H9 (cell line): ENCODE measurements at regions not wholly inside any gene's neighbourhood (a gene's known extent, or its start where the extent isn't known, plus 50 kb on each side); places are given as distances from the start of the nearest gene placed in this dataset.

Source experiments
- DNase-seq: peaks from one replicate; pipeline ENCODE4 v3.0.0-alpha.2; 2017
- H2AFZ ChIP-seq: one replicate; pipeline ENCODE4 v1.6.1; 2013; ENCODE audit warnings: mild to moderate bottlenecking, low read length, control low read depth, moderate library complexity
- H2AK5ac ChIP-seq: 2 replicates; pipeline ENCODE4 v1.6.1; 2013; ENCODE audit warnings: low read length, control low read depth, mixed read lengths; ENCODE audit not compliant: insufficient read length
- H2BK120ac ChIP-seq: one replicate; pipeline ENCODE4 v1.6.1; 2013; ENCODE audit warnings: low read depth, mild to moderate bottlenecking, low read length, control low read depth, inconsistent platforms; ENCODE audit not compliant: poor library complexity, severe bottlenecking
- H2BK12ac ChIP-seq: 2 replicates; pipeline ENCODE4 v1.6.1; 2013; ENCODE audit warnings: low read length, control low read depth, mixed read lengths, low read depth; ENCODE audit not compliant: insufficient read length
- H2BK15ac ChIP-seq: 2 replicates; pipeline ENCODE4 v1.6.1; 2013; ENCODE audit warnings: low read depth, low read length, control low read depth
- H2BK20ac ChIP-seq: one replicate; pipeline ENCODE4 v1.6.1; 2013; ENCODE audit warnings: low read depth, mild to moderate bottlenecking, low read length, control low read depth, inconsistent platforms; ENCODE audit not compliant: poor library complexity, severe bottlenecking
- H2BK5ac ChIP-seq: 2 replicates; pipeline ENCODE4 v1.6.1; 2013; ENCODE audit warnings: low read length, control low read depth, mixed read lengths; ENCODE audit not compliant: insufficient read length
- H3K14ac ChIP-seq: 2 replicates; pipeline ENCODE4 v1.6.1; 2013; ENCODE audit warnings: low read length, control low read depth; ENCODE audit not compliant: insufficient read depth
- H3K18ac ChIP-seq: 2 replicates; pipeline ENCODE4 v1.6.1; 2013; ENCODE audit warnings: low read depth, mild to moderate bottlenecking, mixed read lengths, low read length, control low read depth; ENCODE audit not compliant: insufficient read length
- H3K23ac ChIP-seq: 2 replicates; pipeline ENCODE4 v1.6.1; 2013; ENCODE audit warnings: low read length, control low read depth, mixed read lengths, low read depth; ENCODE audit not compliant: insufficient read length
- H3K23me2 ChIP-seq: 2 replicates; pipeline ENCODE4 v1.6.1; 2013; ENCODE audit warnings: low read depth, mild to moderate bottlenecking, mixed read lengths, low read length, control low read depth; ENCODE audit not compliant: insufficient read length, poor library complexity, severe bottlenecking
- H3K27ac ChIP-seq: 2 replicates; pipeline ENCODE4 v1.5.1; 2013; ENCODE audit warnings: low read length, control low read depth, mixed read lengths, low read depth; ENCODE audit not compliant: insufficient read length
- H3K27me3 ChIP-seq: 2 replicates; pipeline ENCODE4 v1.6.1; 2013; ENCODE audit warnings: low read length, control low read depth, inconsistent platforms; ENCODE audit not compliant: insufficient read depth
- H3K4ac ChIP-seq: 2 replicates; pipeline ENCODE4 v1.6.1; 2013; ENCODE audit warnings: low read depth, mild to moderate bottlenecking, control low read depth, inconsistent platforms, low read length, moderate library complexity
- H3K4me1 ChIP-seq: 2 replicates; pipeline ENCODE4 v1.6.1; 2013; ENCODE audit warnings: low read length, control low read depth, inconsistent platforms; ENCODE audit not compliant: insufficient read depth
- H3K4me2 ChIP-seq: 2 replicates; pipeline ENCODE4 v1.6.1; 2013; ENCODE audit warnings: low read length, control low read depth, mixed read lengths; ENCODE audit not compliant: insufficient read length, insufficient read depth
- H3K56ac ChIP-seq: 2 replicates; pipeline ENCODE4 v1.6.1; 2013; ENCODE audit warnings: low read depth, mild to moderate bottlenecking, mixed read lengths, low read length, control low read depth; ENCODE audit not compliant: insufficient read length
- H3K79me1 ChIP-seq: 2 replicates; pipeline ENCODE4 v1.6.1; 2013; ENCODE audit warnings: low read depth, mild to moderate bottlenecking, moderate library complexity, low read length, control low read depth, inconsistent platforms; ENCODE audit not compliant: insufficient read depth, poor library complexity, severe bottlenecking
- H3K79me2 ChIP-seq: 2 replicates; pipeline ENCODE4 v1.6.1; 2013; ENCODE audit warnings: low read length, control low read depth, inconsistent platforms; ENCODE audit not compliant: insufficient read depth
- H3K9ac ChIP-seq: 2 replicates; pipeline ENCODE4 v1.6.1; 2013; ENCODE audit warnings: low read length, control low read depth, mixed read lengths; ENCODE audit not compliant: insufficient read length; ENCODE audit errors: extremely low read depth
- H3K9me3 ChIP-seq: one replicate; pipeline ENCODE4 v1.6.1; 2013; ENCODE audit warnings: low read depth, low read length, inconsistent platforms; ENCODE audit not compliant: control insufficient read depth
- H3T11ph ChIP-seq: one replicate; pipeline ENCODE4 v1.6.1; 2013; ENCODE audit warnings: mild to moderate bottlenecking, low read length, control low read depth, inconsistent platforms
- H4K20me1 ChIP-seq: one replicate; pipeline ENCODE4 v1.6.1; 2013; ENCODE audit not compliant: control insufficient read depth, insufficient read length, insufficient read depth
- H4K5ac ChIP-seq: 2 replicates; pipeline ENCODE4 v1.6.1; 2013; ENCODE audit warnings: low read depth, mild to moderate bottlenecking, mixed read lengths, low read length, control low read depth; ENCODE audit not compliant: insufficient read length
- H4K8ac ChIP-seq: replicated peaks from 2 replicates; pipeline ENCODE4 v1.6.1; 2013; ENCODE audit warnings: low read length, control low read depth, mixed read lengths, low read depth; ENCODE audit not compliant: insufficient read length
- H4K91ac ChIP-seq: 2 replicates; pipeline ENCODE4 v1.6.1; 2013; ENCODE audit warnings: low read depth, mild to moderate bottlenecking, moderate library complexity, mixed read lengths, low read length, control low read depth; ENCODE audit not compliant: insufficient read length
- H3K27ac Mint-ChIP-seq, 3 experiments: 2 replicates in 2 of 3; 3 replicates in 1 of 3; pipeline ENCODE4 v1.8.0; 2020 to 2021; ENCODE audit warnings: mixed read lengths in 3 of 3, mild to moderate bottlenecking in 1 of 3, moderate library complexity in 1 of 3
- H3K27me3 Mint-ChIP-seq: 2 replicates; pipeline ENCODE4 v1.8.0; 2021; ENCODE audit warnings: low read depth, mild to moderate bottlenecking, moderate library complexity, mixed read lengths
- H3K36me3 Mint-ChIP-seq, 3 experiments: 2 replicates in 2 of 3; 3 replicates in 1 of 3; pipeline ENCODE4 v1.8.0; 2020 to 2021; ENCODE audit warnings: low read depth in 3 of 3, mixed read lengths in 3 of 3; ENCODE audit not compliant: insufficient read depth in 1 of 3
- H3K4me1 Mint-ChIP-seq, 2 experiments: 2 replicates each; pipeline ENCODE4 v1.8.0; 2020; ENCODE audit warnings: mixed read lengths in 2 of 2
- H3K4me3 Mint-ChIP-seq, 2 experiments: 2 replicates in 1 of 2; 3 replicates in 1 of 2; pipeline ENCODE4 v1.8.0; 2020 to 2021; ENCODE audit warnings: mild to moderate bottlenecking in 2 of 2, mixed read lengths in 2 of 2, moderate library complexity in 1 of 2
- H3K9me3 Mint-ChIP-seq, 2 experiments: 2 replicates in 1 of 2; 3 replicates in 1 of 2; pipeline ENCODE4 v1.8.0; 2020; ENCODE audit warnings: mild to moderate bottlenecking in 2 of 2, mixed read lengths in 2 of 2, moderate library complexity in 1 of 2
- WGBS: extraction: QIAGEN DNeasy Blood & Tissue Kit; methylation state at CpG from one replicate; pipeline ENCODE4 v1.1.7; 2013; ENCODE audit warnings: missing lambda C conversion rate, low lambda C conversion rate, mixed read lengths; ENCODE audit not compliant: insufficient read length; ENCODE audit errors: extremely low coverage; 5-methylcytosine and 5-hydroxymethylcytosine counted together
- TF ChIP-seq, protein P1 (sequence below): fragments of 200-600 bp; sonication (generic); conservative IDR thresholded peaks from 3 replicates; pipeline ENCODE4 v1.8.0; 2021; ENCODE audit warnings: antibody characterized with exemption, mild to moderate bottlenecking

DNA sequence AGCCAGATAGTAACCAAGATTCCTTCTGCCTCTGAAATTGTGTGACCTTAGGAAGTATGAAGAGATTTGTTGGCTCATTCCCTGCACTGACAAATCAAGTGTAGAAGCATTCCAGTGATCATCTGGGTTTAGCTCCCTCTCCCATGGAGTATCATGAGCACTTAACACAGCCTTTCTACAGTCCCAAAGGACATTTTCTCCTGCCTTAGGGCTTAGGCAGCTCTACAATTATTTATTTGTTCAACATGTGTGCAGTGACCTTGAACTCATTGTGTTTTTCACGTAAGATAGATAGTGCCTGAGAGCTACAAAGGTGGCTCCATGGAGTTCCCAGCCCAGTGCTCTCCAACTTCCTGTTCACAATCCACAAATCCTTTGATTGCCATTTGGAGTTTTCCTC lies 94.8 kb upstream of the FAT3 start:
- Histone ChIP-seq H3K79me2 (no peaks in the 10 kb centered on the region), H2AFZ (no peak overlapping the region), H3K4me2 (no peak overlapping the region), H3K18ac (no peak overlapping the region), H3T11ph (no peak overlapping the region), H4K5ac (no peak overlapping the region), H3K27me3 (no peaks in the 10 kb centered on the region), H2AK5ac (no peak overlapping the region), H4K20me1 (no peaks in the 10 kb centered on the region), H3K56ac (no peak overlapping the region), H2BK20ac (no peak overlapping the region), H3K23me2 (no peaks in the 10 kb centered on the region), H4K91ac (no peak overlapping the region), H4K8ac (no peak overlapping the region), H2BK12ac (no peak overlapping the region), H3K14ac (no peak overlapping the region), H3K4ac (no peak overlapping the region), H3K9me3 (no peaks in the 10 kb centered on the region), H3K9ac (no peak overlapping the region), H3K23ac (no peak overlapping the region), H3K79me1 (no peaks in the 10 kb centered on the region), H3K4me1 (0 out of 2 replicates have a peak, but pooled peaks cover 3% of the 10 kb centered on the region), H2BK5ac (no peak overlapping the region), H2BK120ac (no peak overlapping the region), H2BK15ac (no peak overlapping the region), H3K27ac (no peak overlapping the region)
- H3K36me3 Mint-ChIP-seq: no peaks in the 10 kb centered on the region
- WGBS: no CpG with 5 or more reads among the region's 1 CpG
- H3K27ac Mint-ChIP-seq: no peak overlapping the region
- TF ChIP-seq, protein P1, sequence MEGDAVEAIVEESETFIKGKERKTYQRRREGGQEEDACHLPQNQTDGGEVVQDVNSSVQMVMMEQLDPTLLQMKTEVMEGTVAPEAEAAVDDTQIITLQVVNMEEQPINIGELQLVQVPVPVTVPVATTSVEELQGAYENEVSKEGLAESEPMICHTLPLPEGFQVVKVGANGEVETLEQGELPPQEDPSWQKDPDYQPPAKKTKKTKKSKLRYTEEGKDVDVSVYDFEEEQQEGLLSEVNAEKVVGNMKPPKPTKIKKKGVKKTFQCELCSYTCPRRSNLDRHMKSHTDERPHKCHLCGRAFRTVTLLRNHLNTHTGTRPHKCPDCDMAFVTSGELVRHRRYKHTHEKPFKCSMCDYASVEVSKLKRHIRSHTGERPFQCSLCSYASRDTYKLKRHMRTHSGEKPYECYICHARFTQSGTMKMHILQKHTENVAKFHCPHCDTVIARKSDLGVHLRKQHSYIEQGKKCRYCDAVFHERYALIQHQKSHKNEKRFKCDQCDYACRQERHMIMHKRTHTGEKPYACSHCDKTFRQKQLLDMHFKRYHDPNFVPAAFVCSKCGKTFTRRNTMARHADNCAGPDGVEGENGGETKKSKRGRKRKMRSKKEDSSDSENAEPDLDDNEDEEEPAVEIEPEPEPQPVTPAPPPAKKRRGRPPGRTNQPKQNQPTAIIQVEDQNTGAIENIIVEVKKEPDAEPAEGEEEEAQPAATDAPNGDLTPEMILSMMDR: no peak
- no peak overlapping the region for H3K4me3 Mint-ChIP-seq
- H3K9me3 Mint-ChIP-seq: no peaks in the 10 kb centered on the region
- DNase-seq: no peak
- peaks cover 0 to 2% of the 10 kb centered on the region in 2 experiments; a peak in 1 of 4 replicates for H3K4me1 Mint-ChIP-seq
- no peaks in the 10 kb centered on the region for H3K27me3 Mint-ChIP-seq
